ENCODE measurements at regions not wholly inside any gene's neighbourhood (a gene's known extent, or its start where the extent isn't known, plus 50 kb on each side); places are given as distances from the start of the nearest gene placed in this dataset.

DNA sequence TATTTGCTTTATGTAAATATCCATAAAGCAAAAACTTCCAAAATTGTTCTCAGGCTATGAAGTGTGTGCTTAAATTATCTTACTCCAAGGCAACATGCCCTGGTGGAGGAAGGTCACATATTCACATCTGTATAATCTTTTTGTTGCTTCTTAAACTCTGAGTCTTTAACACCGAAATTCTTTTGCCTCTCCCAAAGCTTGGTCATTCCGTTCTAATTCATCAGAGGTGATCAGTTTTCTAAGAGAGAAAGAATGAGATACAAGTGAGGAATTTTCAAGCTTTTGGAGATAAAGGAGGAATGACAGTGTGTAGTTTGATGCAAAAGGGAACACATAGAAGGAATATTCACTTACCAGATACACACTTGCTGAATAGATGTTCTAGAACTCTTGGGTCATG, 561.7 kb downstream of the LTN1 start:
- no peaks in the 10 kb centered on the region for H3K27me3 ChIP-seq
- no peak overlapping the region for H3K27ac ChIP-seq
- DNase-seq (no peak), ATAC-seq (no peak)
- WGBS, 2 donors: 59 to 73% methylated on average over 2 of the region's 2 CpGs
- TF ChIP-seq CTCF (IDR thresholded peaks at IDR 0.05) (no peak), POLR2A (IDR thresholded peaks at IDR 0.05) (no peak)
- no peaks in the 10 kb centered on the region for H3K4me1 ChIP-seq
- no peaks in the 10 kb centered on the region for H3K9me3 ChIP-seq
- intact Hi-C loops (cut with DNase I): no loop called here
- H3K4me3 ChIP-seq: no peak overlapping the region
- H3K36me3 ChIP-seq (replicated peaks in 1 of 2; ENCODE audit: insufficient read depth in 1 of 2, low read depth in 2 of 2): no peaks in the 10 kb centered on the region

GRCh38 chr21:28429161-28429560, 563.5 kb downstream of the LTN1 start:
- Histone ChIP-seq H3K27ac (no peak overlapping the region), H3K4me3 (no peak overlapping the region), H3K36me3 (replicated peaks in 1 of 2; ENCODE audit: insufficient read depth in 1 of 2, low read depth in 2 of 2) (no peaks in the 10 kb centered on the region), H3K27me3 (no peaks in the 10 kb centered on the region), H3K4me1 (peaks cover 4% of the 10 kb centered on the region), H3K9me3 (no peaks in the 10 kb centered on the region)
- DNase-seq: no peak
- intact Hi-C loops (cut with DNase I): no loop called here
- no peak for ATAC-seq
- WGBS, 2 donors: 77 to 80% methylated on average over 2 of the region's 2 CpGs
- no peak for TF ChIP-seq CTCF (IDR thresholded peaks at IDR 0.05)
- TF ChIP-seq POLR2A (IDR thresholded peaks at IDR 0.05): no peak

DNA sequence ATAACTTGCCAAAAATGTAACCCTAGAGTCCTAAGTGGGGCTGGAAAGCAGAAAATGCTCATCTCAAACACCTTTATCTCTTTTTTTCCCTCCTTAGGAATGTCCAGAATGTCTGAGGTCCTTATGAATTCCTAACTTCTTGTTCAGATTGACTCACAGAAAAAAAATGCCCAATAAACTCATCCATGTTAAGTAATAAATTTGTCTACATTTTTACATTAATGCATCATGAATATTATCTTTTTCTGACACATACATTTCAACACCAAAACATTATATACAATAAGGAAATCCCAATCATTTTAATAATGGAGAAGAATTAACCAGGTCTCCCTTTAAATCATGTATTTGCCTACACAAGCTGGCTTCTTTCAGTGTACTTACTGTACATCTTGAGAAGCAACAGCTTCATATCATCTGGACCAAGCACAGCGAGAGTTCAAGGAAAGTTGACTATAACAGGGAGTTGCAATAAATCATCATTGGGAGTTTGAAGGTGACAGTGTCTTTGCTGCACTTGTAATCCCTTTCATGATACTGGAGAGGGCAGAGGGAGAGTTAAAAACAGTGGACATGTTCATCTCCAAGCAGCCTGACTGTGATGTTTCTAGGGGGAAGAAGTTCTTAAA, 565.2 kb downstream of the LTN1 start:
- intact Hi-C loops (cut with DNase I): no loop called here
- ATAC-seq (no peak), DNase-seq (no peak)
- H3K36me3 ChIP-seq (replicated peaks in 1 of 2; ENCODE audit: insufficient read depth in 1 of 2, low read depth in 2 of 2): no peaks in the 10 kb centered on the region
- H3K4me1 ChIP-seq: peaks cover 4% of the 10 kb centered on the region
- H3K27me3 ChIP-seq: no peaks in the 10 kb centered on the region
- no peak overlapping the region for H3K27ac ChIP-seq
- 87 to 88% methylated on average over 1 of the region's 1 CpG for WGBS, 2 donors
- TF ChIP-seq CTCF (IDR thresholded peaks at IDR 0.05): no peak
- TF ChIP-seq POLR2A (IDR thresholded peaks at IDR 0.05): no peak
- no peaks in the 10 kb centered on the region for H3K9me3 ChIP-seq
- no peak overlapping the region for H3K4me3 ChIP-seq

DNA sequence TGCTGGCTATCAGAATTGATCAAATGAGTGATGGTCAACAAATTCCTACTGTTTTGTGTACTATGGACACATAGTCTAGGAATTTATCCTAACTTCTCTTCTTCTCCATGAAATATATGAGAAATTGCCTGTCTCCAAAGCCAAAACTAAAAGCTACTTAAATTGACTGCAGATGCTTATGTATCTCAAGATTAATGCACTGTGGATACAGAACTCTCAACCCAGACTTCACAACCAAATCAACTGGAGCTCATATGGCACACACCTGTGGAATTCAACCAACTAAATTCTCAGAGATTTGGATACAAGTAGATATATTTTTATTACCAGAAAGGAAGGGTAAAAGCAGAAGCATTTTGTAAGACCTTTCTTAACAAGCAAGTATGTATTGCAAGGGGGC, 566.1 kb downstream of the LTN1 start:
- no peak overlapping the region for H3K4me3 ChIP-seq
- TF ChIP-seq CTCF (IDR thresholded peaks at IDR 0.05): no peak
- TF ChIP-seq POLR2A (IDR thresholded peaks at IDR 0.05): no peak
- H3K27me3 ChIP-seq: no peaks in the 10 kb centered on the region
- ATAC-seq (no peak), DNase-seq (no peak)
- no peak overlapping the region for H3K27ac ChIP-seq
- intact Hi-C loops (cut with DNase I): no loop called here
- H3K9me3 ChIP-seq: no peaks in the 10 kb centered on the region
- no peaks in the 10 kb centered on the region for H3K36me3 ChIP-seq (replicated peaks in 1 of 2; ENCODE audit: insufficient read depth in 1 of 2, low read depth in 2 of 2)
- peaks cover 4% of the 10 kb centered on the region for H3K4me1 ChIP-seq

DNA sequence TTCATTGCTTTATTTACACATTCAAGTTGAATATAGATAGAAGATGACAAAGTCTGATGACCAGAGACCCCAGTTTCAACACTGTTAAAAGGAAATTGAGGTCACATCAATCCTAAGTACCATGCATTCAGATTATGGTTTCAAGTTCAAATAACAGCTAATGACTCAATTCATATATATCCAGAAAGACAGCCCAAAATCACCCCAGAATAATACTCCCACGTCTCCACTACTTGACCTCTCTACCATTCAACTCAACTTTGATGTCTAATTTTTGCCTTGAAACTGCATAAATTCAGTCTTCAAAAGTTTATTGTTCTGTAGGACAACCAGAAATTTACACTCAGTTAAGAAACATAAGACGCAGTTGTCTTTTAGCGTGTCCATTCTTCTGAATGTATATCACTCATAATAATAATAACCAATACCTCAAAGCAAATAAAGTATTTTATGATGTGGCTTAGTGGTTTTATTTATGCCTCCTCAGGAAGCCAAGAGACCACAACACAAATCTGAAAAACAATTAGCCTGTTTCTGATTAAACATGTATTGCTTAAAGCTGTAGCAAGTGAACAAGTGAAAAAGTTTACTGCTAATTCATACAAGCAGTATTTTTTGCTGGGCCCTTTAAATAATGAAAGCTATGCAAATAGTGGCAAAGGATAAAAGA, 569.0 kb downstream of the LTN1 start:
- Histone ChIP-seq H3K36me3 (replicated peaks in 1 of 2; ENCODE audit: insufficient read depth in 1 of 2, low read depth in 2 of 2) (no peaks in the 10 kb centered on the region), H3K27ac (no peak overlapping the region), H3K4me1 (peaks cover 4% of the 10 kb centered on the region), H3K4me3 (no peak overlapping the region), H3K27me3 (no peaks in the 10 kb centered on the region), H3K9me3 (no peaks in the 10 kb centered on the region)
- no peak for DNase-seq
- ATAC-seq: no peak
- 31 to 76% methylated on average over 3 of the region's 3 CpGs for WGBS, 2 donors
- intact Hi-C loops (cut with DNase I): no loop called here
- TF ChIP-seq CTCF (IDR thresholded peaks at IDR 0.05) (no peak), POLR2A (IDR thresholded peaks at IDR 0.05) (no peak)
